ENCODE measurements at regions not wholly inside any gene's neighbourhood (a gene's known extent, or its start where the extent isn't known, plus 50 kb on each side); places are given as distances from the start of the nearest gene placed in this dataset.

DNA sequence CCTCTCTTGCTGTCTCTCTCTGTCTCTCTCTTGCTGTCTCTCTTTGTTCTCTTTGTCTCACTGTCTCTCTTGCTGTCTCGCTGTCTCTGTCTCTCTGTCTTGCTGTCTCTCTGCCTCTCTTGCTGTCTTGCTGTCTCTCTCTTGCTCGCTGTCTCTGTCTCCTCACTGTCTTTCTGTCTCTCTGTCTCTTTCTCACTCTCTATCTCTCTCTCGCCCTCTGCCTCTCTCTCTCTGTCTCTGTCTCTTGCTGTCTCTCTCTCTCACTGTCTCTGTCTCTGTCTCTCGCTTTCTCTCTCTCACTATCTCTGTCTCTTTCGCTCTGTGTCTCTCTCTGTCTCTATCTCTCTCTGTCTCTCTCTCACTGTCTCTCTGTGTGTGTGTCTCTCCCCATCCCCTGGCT is 92.9 kb upstream of the MC3R start:
- no peaks in the 10 kb centered on the region for H3K4me1 Mint-ChIP-seq
- no peak for DNase-seq
- H3K4me3 Mint-ChIP-seq = no peak overlapping the region
- no peaks in the 10 kb centered on the region for H3K36me3 Mint-ChIP-seq
- H3K27me3 Mint-ChIP-seq = peaks cover 0 to 30% (median 8%) of the 10 kb centered on the region in 5 donors
- peaks cover 0 to 12% (median 0%) of the 10 kb centered on the region in 9 donors for H3K9me3 Mint-ChIP-seq
- no peak overlapping the region for H3K27ac Mint-ChIP-seq
- POLR2A ChIA-PET = no interaction called here
- no peak for ATAC-seq

GRCh38 chr20:56157530-56158203 is 90.9 kb upstream of the MC3R start:
- POLR2A ChIA-PET = no interaction called here
- Mint-ChIP-seq H3K4me1 (no peaks in the 10 kb centered on the region), H3K36me3 (no peaks in the 10 kb centered on the region), H3K4me3 (no peak overlapping the region), H3K27me3 (peaks cover 4 to 48% (median 11%) of the 10 kb centered on the region in 5 donors), H3K9me3 (peaks cover 0 to 12% (median 0%) of the 10 kb centered on the region in 9 donors), H3K27ac (no peak overlapping the region)
- no peak for ATAC-seq
- no peak for DNase-seq

- H3K36me3 Mint-ChIP-seq = no peaks in the 10 kb centered on the region
- ATAC-seq = no peak
- DNase-seq = no peak
- H3K9me3 Mint-ChIP-seq = peaks cover 0 to 12% (median 0%) of the 10 kb centered on the region in 9 donors
- peaks cover 4 to 52% (median 11%) of the 10 kb centered on the region in 5 donors for H3K27me3 Mint-ChIP-seq
- H3K27ac Mint-ChIP-seq = no peak overlapping the region
- no peaks in the 10 kb centered on the region for H3K4me1 Mint-ChIP-seq
- no peak overlapping the region for H3K4me3 Mint-ChIP-seq
- POLR2A ChIA-PET = no interaction called here
Observed at GRCh38 chr20:56158489-56158888, 90.0 kb upstream of the MC3R start.

DNA sequence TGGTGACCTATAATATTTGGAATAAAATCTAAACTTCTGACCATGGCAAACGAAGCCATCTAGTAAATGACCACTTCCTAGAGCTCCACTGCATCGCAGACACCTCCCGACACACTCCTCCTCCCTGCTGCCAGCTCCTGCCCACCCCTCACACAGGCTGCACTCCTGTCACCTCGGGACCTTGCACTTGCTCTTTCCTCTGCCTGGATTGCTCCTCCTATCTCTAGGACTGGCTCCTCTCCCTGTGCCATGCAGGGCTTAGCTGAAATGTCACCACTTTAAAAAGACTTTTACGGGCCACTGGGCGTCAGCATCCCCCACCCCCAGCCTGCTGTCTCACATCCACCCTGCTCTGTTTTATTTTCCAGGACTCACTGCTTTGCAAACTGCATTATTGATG is 87.6 kb upstream of the MC3R start:
- H3K27me3 Mint-ChIP-seq = peaks cover 5 to 42% (median 13%) of the 10 kb centered on the region in 5 donors
- H3K27ac Mint-ChIP-seq = no peak overlapping the region
- peaks cover 0 to 9% (median 1%) of the 10 kb centered on the region in 9 donors for H3K9me3 Mint-ChIP-seq
- H3K36me3 Mint-ChIP-seq = no peaks in the 10 kb centered on the region
- no peak overlapping the region for H3K4me3 Mint-ChIP-seq
- no peaks in the 10 kb centered on the region for H3K4me1 Mint-ChIP-seq
- POLR2A ChIA-PET = no interaction called here
- DNase-seq (no peak), ATAC-seq (no peak)

DNA sequence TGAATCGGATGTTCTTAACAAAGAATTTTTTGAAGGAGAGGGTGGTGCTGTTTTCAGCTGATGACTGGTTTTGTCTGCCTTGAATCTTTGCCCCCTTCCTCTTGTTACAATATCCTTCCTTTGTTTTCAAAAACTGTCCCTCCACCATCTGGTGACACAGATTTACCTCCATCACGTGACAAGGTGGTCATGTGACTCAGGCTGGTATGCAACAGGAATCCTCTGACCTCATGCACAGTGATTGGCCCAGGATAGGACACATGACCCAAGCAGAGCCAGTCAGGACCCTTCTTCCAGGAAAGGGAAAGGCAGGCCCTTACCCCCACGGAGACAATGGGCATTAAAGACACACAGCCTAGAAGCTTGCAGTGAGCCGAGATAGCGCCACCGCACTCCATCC is 84.7 kb upstream of the MC3R start:
- no peak for DNase-seq
- POLR2A ChIA-PET = no interaction called here
- peaks cover 0 to 10% (median 0%) of the 10 kb centered on the region in 9 donors for H3K9me3 Mint-ChIP-seq
- H3K27me3 Mint-ChIP-seq = peaks cover 6 to 37% (median 10%) of the 10 kb centered on the region in 5 donors
- ATAC-seq = no peak
- no peak overlapping the region for H3K4me3 Mint-ChIP-seq
- no peaks in the 10 kb centered on the region for H3K4me1 Mint-ChIP-seq
- H3K27ac Mint-ChIP-seq = no peak overlapping the region
- no peaks in the 10 kb centered on the region for H3K36me3 Mint-ChIP-seq

DNA sequence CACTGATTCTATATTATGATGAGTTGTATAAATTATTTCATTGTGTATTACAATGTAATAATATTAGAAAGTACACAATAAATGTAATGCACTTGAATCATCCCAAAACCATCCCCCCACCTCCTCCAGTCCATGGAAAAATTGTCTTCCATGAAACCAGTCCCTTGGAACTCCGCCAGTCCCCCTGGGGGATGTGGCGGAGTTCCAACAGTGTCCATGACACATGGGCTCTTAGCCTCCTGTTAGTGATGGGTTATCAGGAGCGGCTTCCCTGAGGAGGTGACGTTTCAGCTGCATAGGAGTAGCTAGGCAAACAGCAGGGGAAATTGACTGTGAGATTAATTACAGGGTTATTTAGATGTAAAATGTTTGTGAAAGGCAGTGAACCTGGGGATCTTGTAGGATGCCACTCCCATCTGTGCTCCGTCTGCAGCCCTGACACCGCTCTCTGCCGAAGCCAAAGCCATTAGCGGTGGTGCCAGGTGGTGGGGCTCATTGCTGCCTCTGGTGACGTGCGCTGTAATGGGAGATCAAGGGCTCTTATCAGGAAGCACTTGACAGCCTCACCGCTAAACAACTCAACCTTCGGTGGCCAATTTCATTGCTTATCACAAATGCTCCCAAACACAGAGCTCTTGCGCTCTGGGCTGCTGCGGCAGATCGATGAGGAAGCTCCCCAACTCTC is 81.6 kb upstream of the MC3R start:
- POLR2A ChIA-PET = no interaction called here
- Mint-ChIP-seq H3K36me3 (no peaks in the 10 kb centered on the region), H3K9me3 (peaks cover 0 to 10% (median 2%) of the 10 kb centered on the region in 9 donors), H3K27ac (no peak overlapping the region), H3K4me1 (no peaks in the 10 kb centered on the region), H3K4me3 (no peak overlapping the region), H3K27me3 (peaks cover 4 to 11% (median 8%) of the 10 kb centered on the region in 5 donors)
- ATAC-seq (no peak), DNase-seq (no peak)

GRCh38 chr20:56171087-56172012 is 77.2 kb upstream of the MC3R start:
- peaks cover 0 to 11% (median 0%) of the 10 kb centered on the region in 9 donors for H3K9me3 Mint-ChIP-seq
- peaks cover 0 to 11% (median 4%) of the 10 kb centered on the region in 5 donors for H3K27me3 Mint-ChIP-seq
- ATAC-seq = no peak
- POLR2A ChIA-PET = no interaction called here
- H3K4me1 Mint-ChIP-seq = no peaks in the 10 kb centered on the region
- no peaks in the 10 kb centered on the region for H3K36me3 Mint-ChIP-seq
- no peak for DNase-seq
- H3K4me3 Mint-ChIP-seq = no peak overlapping the region
- no peak overlapping the region for H3K27ac Mint-ChIP-seq

- Mint-ChIP-seq H3K9me3 (peaks cover 0 to 11% (median 0%) of the 10 kb centered on the region in 9 donors), H3K4me1 (no peaks in the 10 kb centered on the region), H3K4me3 (no peak overlapping the region), H3K27ac (no peak overlapping the region), H3K27me3 (peaks cover 0 to 22% (median 1%) of the 10 kb centered on the region in 5 donors), H3K36me3 (no peaks in the 10 kb centered on the region)
- ATAC-seq (no peak), DNase-seq (no peak)
- POLR2A ChIA-PET = no interaction called here
Observed at GRCh38 chr20:56173438-56173837, 75.1 kb upstream of the MC3R start.

GRCh38 chr20:56174416-56174815 is 74.1 kb upstream of the MC3R start:
- no peak for DNase-seq
- H3K4me1 Mint-ChIP-seq = no peaks in the 10 kb centered on the region
- peaks cover 0 to 25% (median 3%) of the 10 kb centered on the region in 5 donors for H3K27me3 Mint-ChIP-seq
- POLR2A ChIA-PET = no interaction called here
- no peak overlapping the region for H3K27ac Mint-ChIP-seq
- H3K4me3 Mint-ChIP-seq = no peak overlapping the region
- ATAC-seq = no peak
- H3K9me3 Mint-ChIP-seq = peaks cover 0 to 11% (median 0%) of the 10 kb centered on the region in 9 donors
- no peaks in the 10 kb centered on the region for H3K36me3 Mint-ChIP-seq

DNA sequence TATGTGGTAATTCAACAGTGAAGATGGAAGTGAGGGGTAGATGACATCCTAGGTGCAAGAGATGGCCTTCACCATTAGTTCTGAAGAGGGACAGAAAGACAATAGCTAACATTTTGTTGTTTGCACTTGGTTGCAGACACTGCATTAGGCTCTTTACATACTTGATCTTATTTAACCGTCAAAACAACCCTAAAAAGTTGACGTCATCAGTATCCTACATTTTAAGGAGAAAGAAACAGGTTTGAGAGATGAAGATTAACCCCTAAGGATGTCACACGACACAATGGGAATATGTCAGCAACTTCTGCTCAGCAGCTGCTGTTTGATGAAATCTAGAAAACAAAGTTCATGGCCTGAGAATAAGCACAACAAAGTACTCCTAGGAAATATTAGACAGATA is 72.6 kb upstream of the MC3R start:
- Mint-ChIP-seq H3K9me3 (peaks cover 0 to 11% (median 0%) of the 10 kb centered on the region in 9 donors), H3K4me1 (no peaks in the 10 kb centered on the region), H3K36me3 (no peaks in the 10 kb centered on the region), H3K27me3 (peaks cover 0 to 25% (median 3%) of the 10 kb centered on the region in 5 donors), H3K4me3 (no peak overlapping the region), H3K27ac (no peak overlapping the region)
- DNase-seq (no peak), ATAC-seq (no peak)
- POLR2A ChIA-PET = no interaction called here

- POLR2A ChIA-PET = no interaction called here
- H3K4me1 Mint-ChIP-seq = no peaks in the 10 kb centered on the region
- ATAC-seq = no peak
- no peak overlapping the region for H3K27ac Mint-ChIP-seq
- peaks cover 0 to 7% (median 0%) of the 10 kb centered on the region in 9 donors for H3K9me3 Mint-ChIP-seq
- H3K36me3 Mint-ChIP-seq = no peaks in the 10 kb centered on the region
- H3K4me3 Mint-ChIP-seq = no peak overlapping the region
- peaks cover 0 to 25% (median 3%) of the 10 kb centered on the region in 5 donors for H3K27me3 Mint-ChIP-seq
- no peak for DNase-seq
Observed at GRCh38 chr20:56178219-56178618, 70.3 kb upstream of the MC3R start.

- Mint-ChIP-seq H3K4me3 (no peak overlapping the region), H3K4me1 (no peaks in the 10 kb centered on the region), H3K27me3 (peaks cover 0 to 19% (median 3%) of the 10 kb centered on the region in 5 donors), H3K27ac (no peak overlapping the region), H3K36me3 (no peaks in the 10 kb centered on the region), H3K9me3 (peaks cover 0 to 4% (median 0%) of the 10 kb centered on the region in 9 donors)
- POLR2A ChIA-PET = no interaction called here
- DNase-seq (no peak), ATAC-seq (no peak)
Observed at GRCh38 chr20:56179051-56179450, 69.5 kb upstream of the MC3R start.

DNA sequence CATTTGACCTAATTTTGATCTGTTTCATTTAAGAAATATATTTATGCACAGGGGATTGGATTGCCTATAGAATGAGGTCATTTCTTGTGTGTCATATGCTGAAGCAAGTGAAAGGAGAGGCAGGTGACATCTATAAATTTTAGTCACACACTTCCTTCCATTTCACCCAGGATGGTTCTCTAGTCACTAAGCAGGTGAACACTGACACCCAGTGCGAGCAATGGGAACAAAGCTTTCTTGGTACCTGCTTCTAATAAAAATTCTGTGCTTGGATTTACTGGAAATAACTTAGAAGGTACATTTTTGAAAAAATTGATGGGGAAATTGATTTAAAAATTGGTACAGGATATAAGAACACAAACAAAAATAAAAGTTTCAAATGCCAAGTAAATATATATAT is 66.9 kb upstream of the MC3R start:
- Mint-ChIP-seq H3K4me3 (no peak overlapping the region), H3K4me1 (no peaks in the 10 kb centered on the region), H3K36me3 (no peaks in the 10 kb centered on the region), H3K27me3 (peaks cover 0 to 19% (median 3%) of the 10 kb centered on the region in 5 donors), H3K9me3 (no peaks in the 10 kb centered on the region), H3K27ac (no peak overlapping the region)
- DNase-seq (no peak), ATAC-seq (no peak)
- POLR2A ChIA-PET = no interaction called here

Measured in naive thymus-derived CD8-positive, alpha-beta T cell (primary cell).